ENCODE measurements at regions not wholly inside any gene's neighbourhood (a gene's known extent, or its start where the extent isn't known, plus 50 kb on each side); places are given as distances from the start of the nearest gene placed in this dataset.

GRCh38 chr12:13592063-13592942 lies 389.1 kb downstream of the GRIN2B start:
- Histone ChIP-seq H3K27ac (ENCODE audit: low read length) (no peak overlapping the region), H3K9me3 (ENCODE audit: control insufficient read depth in 1 of 2, low read length in 2 of 2) (no peaks in the 10 kb centered on the region), H3K27me3 (ENCODE audit: low read depth, low read length) (no peaks in the 10 kb centered on the region), H3K4me1 (ENCODE audit: control insufficient read depth in 1 of 2, insufficient read depth in 2 of 2, low read length in 2 of 2) (no peaks in the 10 kb centered on the region), H3K36me3 (ENCODE audit: control insufficient read depth in 1 of 2, insufficient read depth in 2 of 2, low read length in 2 of 2) (no peaks in the 10 kb centered on the region), H3K4me3 (ENCODE audit: low read depth in 1 of 2, low read length in 2 of 2) (no peak overlapping the region)

DNA sequence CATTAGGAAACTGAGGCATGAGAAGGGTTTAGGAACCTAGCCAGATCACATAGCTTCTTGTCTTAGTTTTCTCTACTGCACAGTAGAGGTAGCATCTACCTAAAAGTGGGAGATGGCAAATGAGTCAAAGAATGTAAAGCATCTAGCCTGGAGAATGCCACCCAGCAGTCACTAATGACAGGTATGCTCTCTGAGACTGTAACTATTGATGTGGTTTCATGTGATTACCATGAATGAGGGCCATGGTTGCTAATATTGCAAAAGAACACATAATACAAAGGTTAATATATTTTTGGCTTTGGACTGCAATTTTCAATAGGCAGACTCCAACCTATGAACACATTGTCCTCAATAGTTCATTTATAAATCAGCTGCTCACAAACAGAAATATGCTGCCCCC lies 389.9 kb downstream of the GRIN2B start:
- Histone ChIP-seq H3K4me3 (ENCODE audit: low read depth in 1 of 2, low read length in 2 of 2) (no peak overlapping the region), H3K27ac (ENCODE audit: low read length) (no peak overlapping the region), H3K9me3 (ENCODE audit: control insufficient read depth in 1 of 2, low read length in 2 of 2) (no peaks in the 10 kb centered on the region), H3K36me3 (ENCODE audit: control insufficient read depth in 1 of 2, insufficient read depth in 2 of 2, low read length in 2 of 2) (no peaks in the 10 kb centered on the region), H3K27me3 (ENCODE audit: low read depth, low read length) (no peaks in the 10 kb centered on the region), H3K4me1 (ENCODE audit: control insufficient read depth in 1 of 2, insufficient read depth in 2 of 2, low read length in 2 of 2) (no peaks in the 10 kb centered on the region)

GRCh38 chr12:13591059-13591458 lies 390.3 kb downstream of the GRIN2B start:
- Histone ChIP-seq H3K36me3 (ENCODE audit: control insufficient read depth in 1 of 2, insufficient read depth in 2 of 2, low read length in 2 of 2) (no peaks in the 10 kb centered on the region), H3K9me3 (ENCODE audit: control insufficient read depth in 1 of 2, low read length in 2 of 2) (no peaks in the 10 kb centered on the region), H3K4me1 (ENCODE audit: control insufficient read depth in 1 of 2, insufficient read depth in 2 of 2, low read length in 2 of 2) (no peaks in the 10 kb centered on the region), H3K27ac (ENCODE audit: low read length) (no peak overlapping the region), H3K27me3 (ENCODE audit: low read depth, low read length) (no peaks in the 10 kb centered on the region), H3K4me3 (ENCODE audit: low read depth in 1 of 2, low read length in 2 of 2) (no peak overlapping the region)

- no peaks in the 10 kb centered on the region for H3K36me3 ChIP-seq (ENCODE audit: control insufficient read depth in 1 of 2, insufficient read depth in 2 of 2, low read length in 2 of 2)
- no peaks in the 10 kb centered on the region for H3K27me3 ChIP-seq (ENCODE audit: low read depth, low read length)
- H3K9me3 ChIP-seq (ENCODE audit: control insufficient read depth in 1 of 2, low read length in 2 of 2) = no peaks in the 10 kb centered on the region
- H3K27ac ChIP-seq (ENCODE audit: low read length) = no peak overlapping the region
- no peak overlapping the region for H3K4me3 ChIP-seq (ENCODE audit: low read depth in 1 of 2, low read length in 2 of 2)
- no peaks in the 10 kb centered on the region for H3K4me1 ChIP-seq (ENCODE audit: control insufficient read depth in 1 of 2, insufficient read depth in 2 of 2, low read length in 2 of 2)
These were observed 392.0 kb downstream of the EMP1 start for GRCh38 chr12:13588574-13588973.

DNA sequence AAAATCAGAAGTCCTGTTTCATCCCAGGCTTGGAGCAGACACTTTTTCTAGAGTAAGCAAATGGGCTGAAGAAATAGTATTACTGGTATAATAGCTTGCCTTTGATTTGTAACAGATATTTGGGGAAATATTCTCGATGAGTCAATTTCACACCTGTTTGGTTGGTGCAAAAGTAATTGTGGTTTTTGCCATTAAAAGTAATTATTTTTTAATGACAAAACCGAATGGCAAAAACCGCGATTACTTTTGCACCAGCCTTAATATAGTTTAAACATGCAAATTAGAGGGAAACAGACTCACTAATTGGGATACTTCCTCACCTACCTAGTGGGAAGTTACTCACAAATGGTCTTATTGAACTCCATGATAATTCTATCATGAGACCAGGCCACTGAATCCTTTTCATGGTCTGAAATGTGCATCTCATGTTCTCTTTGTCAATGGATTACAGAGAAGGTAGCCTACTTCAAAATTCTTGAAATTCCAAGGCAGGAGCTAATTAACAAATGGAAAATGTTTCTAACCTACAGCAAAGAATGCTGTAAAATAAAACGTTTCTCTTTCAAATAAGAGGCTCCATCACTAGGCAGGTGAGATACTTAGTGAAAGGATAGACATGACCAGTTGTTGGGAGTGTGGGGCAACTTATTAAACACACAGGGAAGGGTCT lies 391.3 kb downstream of the EMP1 start:
- H3K4me3 ChIP-seq (ENCODE audit: low read depth in 1 of 2, low read length in 2 of 2) = no peak overlapping the region
- H3K9me3 ChIP-seq (ENCODE audit: control insufficient read depth in 1 of 2, low read length in 2 of 2) = no peaks in the 10 kb centered on the region
- no peaks in the 10 kb centered on the region for H3K36me3 ChIP-seq (ENCODE audit: control insufficient read depth in 1 of 2, insufficient read depth in 2 of 2, low read length in 2 of 2)
- H3K27me3 ChIP-seq (ENCODE audit: low read depth, low read length) = no peaks in the 10 kb centered on the region
- H3K4me1 ChIP-seq (ENCODE audit: control insufficient read depth in 1 of 2, insufficient read depth in 2 of 2, low read length in 2 of 2) = no peaks in the 10 kb centered on the region
- H3K27ac ChIP-seq (ENCODE audit: low read length) = no peak overlapping the region

GRCh38 chr12:13586361-13586760 lies 389.8 kb downstream of the EMP1 start:
- Histone ChIP-seq H3K27me3 (ENCODE audit: low read depth, low read length) (no peaks in the 10 kb centered on the region), H3K4me1 (ENCODE audit: control insufficient read depth in 1 of 2, insufficient read depth in 2 of 2, low read length in 2 of 2) (no peaks in the 10 kb centered on the region), H3K36me3 (ENCODE audit: control insufficient read depth in 1 of 2, insufficient read depth in 2 of 2, low read length in 2 of 2) (no peaks in the 10 kb centered on the region), H3K4me3 (ENCODE audit: low read depth in 1 of 2, low read length in 2 of 2) (no peak overlapping the region), H3K9me3 (ENCODE audit: control insufficient read depth in 1 of 2, low read length in 2 of 2) (no peaks in the 10 kb centered on the region), H3K27ac (ENCODE audit: low read length) (no peak overlapping the region)

GRCh38 chr12:13584541-13584940 lies 388.0 kb downstream of the EMP1 start:
- Histone ChIP-seq H3K4me1 (ENCODE audit: control insufficient read depth in 1 of 2, insufficient read depth in 2 of 2, low read length in 2 of 2) (no peaks in the 10 kb centered on the region), H3K36me3 (ENCODE audit: control insufficient read depth in 1 of 2, insufficient read depth in 2 of 2, low read length in 2 of 2) (no peaks in the 10 kb centered on the region), H3K27ac (ENCODE audit: low read length) (no peak overlapping the region), H3K9me3 (ENCODE audit: control insufficient read depth in 1 of 2, low read length in 2 of 2) (no peaks in the 10 kb centered on the region), H3K27me3 (ENCODE audit: low read depth, low read length) (no peaks in the 10 kb centered on the region), H3K4me3 (ENCODE audit: low read depth in 1 of 2, low read length in 2 of 2) (no peak overlapping the region)

GRCh38 chr12:13583630-13584029 lies 387.1 kb downstream of the EMP1 start:
- Histone ChIP-seq H3K27ac (ENCODE audit: low read length) (no peak overlapping the region), H3K36me3 (ENCODE audit: control insufficient read depth in 1 of 2, insufficient read depth in 2 of 2, low read length in 2 of 2) (no peaks in the 10 kb centered on the region), H3K4me1 (ENCODE audit: control insufficient read depth in 1 of 2, insufficient read depth in 2 of 2, low read length in 2 of 2) (no peaks in the 10 kb centered on the region), H3K4me3 (ENCODE audit: low read depth in 1 of 2, low read length in 2 of 2) (no peak overlapping the region), H3K9me3 (ENCODE audit: control insufficient read depth in 1 of 2, low read length in 2 of 2) (no peaks in the 10 kb centered on the region), H3K27me3 (ENCODE audit: low read depth, low read length) (no peaks in the 10 kb centered on the region)

DNA sequence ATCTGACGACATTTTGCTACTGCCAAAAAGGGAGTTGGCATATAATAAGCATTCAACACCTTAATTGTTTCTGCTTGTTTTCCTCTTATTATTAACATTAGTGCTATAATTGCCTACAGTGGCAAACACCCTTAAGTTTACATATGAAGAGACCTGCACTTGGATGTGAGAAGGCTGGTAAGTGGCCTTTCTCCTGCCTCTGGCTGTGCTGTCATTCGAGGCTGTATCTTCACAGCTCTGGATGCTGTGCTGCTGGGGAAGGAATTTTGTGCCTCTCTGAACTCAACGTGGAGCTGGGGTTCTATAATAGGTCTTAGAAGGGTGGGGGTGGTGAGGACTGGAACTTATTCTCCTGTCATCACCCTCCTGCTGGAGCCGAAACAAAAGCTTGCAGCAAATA lies 385.9 kb downstream of the EMP1 start:
- H3K4me1 ChIP-seq (ENCODE audit: control insufficient read depth in 1 of 2, insufficient read depth in 2 of 2, low read length in 2 of 2) = no peaks in the 10 kb centered on the region
- no peak overlapping the region for H3K27ac ChIP-seq (ENCODE audit: low read length)
- H3K4me3 ChIP-seq (ENCODE audit: low read depth in 1 of 2, low read length in 2 of 2) = no peak overlapping the region
- H3K36me3 ChIP-seq (ENCODE audit: control insufficient read depth in 1 of 2, insufficient read depth in 2 of 2, low read length in 2 of 2) = no peaks in the 10 kb centered on the region
- no peaks in the 10 kb centered on the region for H3K27me3 ChIP-seq (ENCODE audit: low read depth, low read length)
- no peaks in the 10 kb centered on the region for H3K9me3 ChIP-seq (ENCODE audit: control insufficient read depth in 1 of 2, low read length in 2 of 2)

DNA sequence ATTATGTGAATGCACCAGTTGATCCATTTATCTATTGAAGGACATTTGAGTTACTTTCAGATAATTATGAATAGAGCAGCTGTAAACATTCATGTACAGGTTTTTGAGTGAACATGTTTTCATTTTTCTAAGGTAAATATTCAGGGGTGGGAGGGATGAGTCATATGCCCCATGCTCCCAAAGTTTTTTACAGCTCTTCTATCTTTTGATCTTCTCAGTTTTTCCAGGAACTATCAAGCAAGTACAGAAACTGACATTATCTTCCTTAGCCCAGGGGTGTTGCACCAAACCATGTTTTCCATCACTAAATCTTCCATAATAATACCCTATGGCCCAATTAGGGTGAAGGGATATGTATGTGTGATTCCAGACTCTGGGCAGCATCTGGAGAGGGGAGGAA lies 384.5 kb downstream of the EMP1 start:
- Histone ChIP-seq H3K27ac (ENCODE audit: low read length) (no peak overlapping the region), H3K4me3 (ENCODE audit: low read depth in 1 of 2, low read length in 2 of 2) (no peak overlapping the region), H3K36me3 (ENCODE audit: control insufficient read depth in 1 of 2, insufficient read depth in 2 of 2, low read length in 2 of 2) (no peaks in the 10 kb centered on the region), H3K27me3 (ENCODE audit: low read depth, low read length) (no peaks in the 10 kb centered on the region), H3K9me3 (ENCODE audit: control insufficient read depth in 1 of 2, low read length in 2 of 2) (no peaks in the 10 kb centered on the region), H3K4me1 (ENCODE audit: control insufficient read depth in 1 of 2, insufficient read depth in 2 of 2, low read length in 2 of 2) (no peaks in the 10 kb centered on the region)

GRCh38 chr12:13580206-13580605 lies 383.7 kb downstream of the EMP1 start:
- Histone ChIP-seq H3K36me3 (ENCODE audit: control insufficient read depth in 1 of 2, insufficient read depth in 2 of 2, low read length in 2 of 2) (no peaks in the 10 kb centered on the region), H3K4me3 (ENCODE audit: low read depth in 1 of 2, low read length in 2 of 2) (no peak overlapping the region), H3K4me1 (ENCODE audit: control insufficient read depth in 1 of 2, insufficient read depth in 2 of 2, low read length in 2 of 2) (no peaks in the 10 kb centered on the region), H3K27ac (ENCODE audit: low read length) (no peak overlapping the region), H3K27me3 (ENCODE audit: low read depth, low read length) (no peaks in the 10 kb centered on the region), H3K9me3 (ENCODE audit: control insufficient read depth in 1 of 2, low read length in 2 of 2) (no peaks in the 10 kb centered on the region)

Data from muscle layer of duodenum (tissue), 2 donors.